Epithelial cell of proximal tubule (primary cell): ENCODE measurements at regions not wholly inside any gene's neighbourhood (a gene's known extent, or its start where the extent isn't known, plus 50 kb on each side); places are given as distances from the start of the nearest gene placed in this dataset.

ENCODE experiments used
- DNase-seq: peaks from one replicate; pipeline ENCODE4 v3.0.0-alpha.2; 2011; ENCODE audit warnings: low read depth
- H3K4me3 ChIP-seq: 2 replicates; pipeline ENCODE4 v1.5.1; 2011; ENCODE audit warnings: low read depth, mild to moderate bottlenecking, low read length
- CTCF ChIP-seq: conservative IDR thresholded peaks from 2 replicates; pipeline ENCODE4 v1.5.1; 2012; ENCODE audit warnings: low read depth, mild to moderate bottlenecking, low read length

GRCh38 chr20:7378864-7379605 lies 561.2 kb downstream of the HAO1 start:
- TF ChIP-seq CTCF, result no peak
- H3K4me3 ChIP-seq, result no peak overlapping the region
- DNase-seq, result no peak

DNA sequence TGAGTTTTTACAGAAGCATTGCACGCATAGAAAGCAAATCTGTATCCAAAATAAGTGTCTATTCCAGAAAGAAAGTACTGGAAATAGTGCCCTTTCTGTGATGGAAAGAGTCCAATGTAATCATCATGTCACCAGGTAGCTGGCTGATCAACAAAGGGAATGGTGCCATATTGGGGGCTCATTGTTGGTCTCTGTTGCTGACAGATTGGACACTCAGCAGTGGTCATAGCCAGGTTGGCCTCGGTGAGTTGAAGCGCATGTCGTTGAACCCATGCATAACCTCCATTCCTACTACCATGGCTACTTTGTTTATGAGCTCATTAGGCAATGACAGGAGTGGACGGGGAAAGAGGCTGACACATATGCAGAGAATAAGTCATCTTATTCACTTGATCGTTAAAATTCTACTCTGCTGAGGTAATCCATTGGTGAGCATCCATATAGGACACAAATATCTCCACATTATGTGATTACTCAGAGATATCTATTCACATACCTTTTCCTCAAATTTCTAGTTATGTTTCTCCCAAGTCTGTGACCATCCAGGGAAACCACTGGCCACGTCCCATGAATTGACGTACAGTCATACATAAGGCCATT lies 560.5 kb downstream of the HAO1 start:
- TF ChIP-seq CTCF, result no peak
- H3K4me3 ChIP-seq, result no peak overlapping the region
- DNase-seq, result no peak

DNA sequence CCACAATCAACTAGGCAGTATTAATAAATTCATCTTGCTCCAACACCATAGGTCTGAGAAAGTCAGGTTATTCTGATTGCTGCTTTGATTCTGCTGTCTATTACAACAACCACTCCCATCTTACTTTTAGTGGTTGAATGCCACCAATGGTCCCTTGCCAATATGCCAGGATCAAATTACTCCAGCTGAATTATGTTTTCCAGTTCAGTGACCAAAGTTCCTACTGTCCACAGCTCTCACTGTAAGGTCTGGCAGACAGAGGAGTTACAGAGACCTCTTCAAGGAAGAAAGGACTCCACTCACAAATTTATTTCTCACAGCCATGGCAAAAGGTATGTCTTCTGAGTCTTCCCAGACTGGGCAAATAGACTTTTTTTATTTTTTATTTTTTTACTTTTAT lies 557.0 kb downstream of the HAO1 start:
- DNase-seq, result no peak
- TF ChIP-seq CTCF, result no peak
- H3K4me3 ChIP-seq, result no peak overlapping the region

- no peak for TF ChIP-seq CTCF
- no peak for DNase-seq
- H3K4me3 ChIP-seq, result no peak overlapping the region
Measured at GRCh38 chr20:7387638-7388193, 552.5 kb downstream of the HAO1 start.

DNA sequence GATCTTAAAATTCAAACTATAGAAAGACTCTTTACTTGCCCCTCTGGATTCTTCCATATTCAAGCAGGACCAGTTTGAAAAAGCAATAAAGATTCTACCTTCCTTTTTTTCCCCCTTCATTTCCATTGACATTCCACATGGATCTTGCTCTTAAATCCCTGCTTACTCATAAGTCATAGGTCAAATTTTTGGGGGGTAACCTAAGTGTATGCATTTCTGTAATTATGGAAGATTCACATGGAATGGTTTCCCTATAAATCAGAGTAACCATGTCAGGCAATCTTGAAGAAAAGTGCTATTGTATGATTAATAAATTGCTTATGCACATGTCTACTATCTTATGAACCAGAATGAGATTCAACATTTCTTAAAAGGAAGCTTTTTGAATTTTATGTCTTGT lies 551.0 kb downstream of the HAO1 start:
- DNase-seq, result no peak
- H3K4me3 ChIP-seq, result no peak overlapping the region
- TF ChIP-seq CTCF, result no peak

DNA sequence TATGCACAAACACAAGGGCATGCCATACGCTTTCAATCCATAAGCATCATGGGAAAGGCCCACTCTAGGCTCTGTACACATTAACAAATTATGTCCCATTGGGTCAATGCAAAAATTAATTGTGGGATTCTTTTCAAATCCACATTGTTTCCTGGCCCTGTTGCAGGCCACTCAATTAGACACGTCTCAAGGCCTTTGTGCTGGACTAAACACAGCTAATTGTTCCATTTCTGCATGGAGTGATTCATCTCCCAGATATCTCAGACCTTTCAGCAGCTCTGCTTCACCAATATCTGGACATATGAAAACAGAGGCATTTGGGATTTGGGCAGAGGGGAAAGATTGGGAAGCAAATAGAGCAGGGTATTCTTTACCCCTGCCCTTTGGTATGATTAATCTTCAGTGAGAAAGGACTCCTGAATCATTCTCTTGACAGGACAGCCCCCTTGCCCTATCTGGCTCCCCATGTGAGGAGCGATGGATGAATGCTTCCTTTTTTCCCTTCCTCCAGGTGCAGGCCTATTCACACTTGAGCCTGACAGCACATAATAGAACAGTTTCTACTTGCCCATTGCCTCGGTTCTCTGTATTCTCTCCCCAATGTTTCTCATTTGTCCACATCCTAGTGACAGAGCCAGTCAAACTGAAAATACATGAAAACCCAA lies 547.6 kb downstream of the HAO1 start:
- no peak for DNase-seq
- TF ChIP-seq CTCF, result no peak
- no peak overlapping the region for H3K4me3 ChIP-seq
